Adrenal gland (tissue), 5 donors: ENCODE measurements at regions not wholly inside any gene's neighbourhood (a gene's known extent, or its start where the extent isn't known, plus 50 kb on each side); places are given as distances from the start of the nearest gene placed in this dataset.

Experiments used
- CTCF ChIP-seq, 6 experiments: fragments of 450-650 bp in 4 of 6; fragments of 200-600 bp in 2 of 6; sonication (generic) in 1 of 6; IDR thresholded peaks; 1 replicate in 5 of 6; 2 replicates in 1 of 6; pipeline versions ENCODE4 v1.5.1 to v1.8.0; 2016 to 2021; ENCODE audit warnings: antibody characterized with exemption in 6 of 6, mild to moderate bottlenecking in 2 of 6, moderate library complexity in 1 of 6
- POLR2A ChIP-seq, 2 donors: fragments of 450-650 bp; IDR thresholded peaks; one replicate each; pipeline ENCODE4 v1.6.1; 2017; ENCODE audit warnings: antibody characterized with exemption in 2 of 2, mild to moderate bottlenecking in 2 of 2, moderate library complexity in 1 of 2
- donor health status: DM: no; HTN: no; CAD: no.

GRCh38 chr9:129458663-129459546 lies 162.0 kb downstream of the C9orf50 start:
- no peak for TF ChIP-seq CTCF (IDR thresholded peaks at IDR 0.05)
- TF ChIP-seq POLR2A (IDR thresholded peaks at IDR 0.05) = peak in 1 of 2 donors; percentile 65
